SK-N-MC (cell line): ENCODE measurements at regions not wholly inside any gene's neighbourhood (a gene's known extent, or its start where the extent isn't known, plus 50 kb on each side); places are given as distances from the start of the nearest gene placed in this dataset.

ENCODE experiments used
- DNase-seq: peaks from one replicate; pipeline ENCODE4 v3.0.0-alpha.2; 2011; ENCODE audit warnings: low read depth, low spot score
- H3K27ac ChIP-seq: fragments of 200-600 bp; sonication (generic); 2 replicates; pipeline ENCODE4 v1.5.1; 2016; ENCODE audit warnings: mixed run types
- H3K36me3 ChIP-seq: fragments of 200-600 bp; sonication (generic); 2 replicates; pipeline ENCODE4 v1.6.1; 2017; ENCODE audit warnings: antibody characterized with exemption, low read length, mixed read lengths; ENCODE audit not compliant: insufficient read depth
- H3K4me3 ChIP-seq: fragments of 200-600 bp; sonication (generic); 2 replicates; pipeline ENCODE4 v1.5.1; 2016
- H3K9ac ChIP-seq: fragments of 200-600 bp; sonication (generic); 2 replicates; pipeline ENCODE4 v1.8.0; 2017; ENCODE audit warnings: mixed run types, mixed read lengths; ENCODE audit not compliant: insufficient read length
- H3K9me3 ChIP-seq: fragments of 200-600 bp; sonication (generic); 2 replicates; pipeline ENCODE4 v1.6.1; 2017; ENCODE audit warnings: low read depth, mild to moderate bottlenecking, antibody characterized with exemption, low read length, moderate library complexity, mixed read lengths
- EZH2 ChIP-seq: fragments of 200-600 bp; sonication (generic); IDR thresholded peaks from one replicate; pipeline ENCODE4 v1.6.1; 2017; ENCODE audit warnings: antibody characterized with exemption
- FOXP2 ChIP-seq: optimal IDR thresholded peaks from 2 replicates; pipeline ENCODE3; 2011; ENCODE audit warnings: mild to moderate bottlenecking, moderate library complexity; ENCODE audit not compliant: insufficient read depth; ENCODE audit errors: extremely low read length, control extremely low read depth
- POLR2AphosphoS5 ChIP-seq: IDR thresholded peaks from 2 replicates; pipeline ENCODE4 v1.6.1; 2012; ENCODE audit warnings: mild to moderate bottlenecking, low read depth, low read length, borderline replicate concordance

GRCh38 chr13:47610687-47611086 lies 390.4 kb downstream of the SUCLA2 start:
- DNase-seq, result no peak
- Histone ChIP-seq H3K9me3 (no peaks in the 10 kb centered on the region), H3K27ac (no peak overlapping the region), H3K4me3 (no peak overlapping the region), H3K36me3 (no peaks in the 10 kb centered on the region), H3K9ac (no peak overlapping the region)
- TF ChIP-seq FOXP2, result no peak
- TF ChIP-seq POLR2AphosphoS5, result no peak
- no peak for TF ChIP-seq EZH2

DNA sequence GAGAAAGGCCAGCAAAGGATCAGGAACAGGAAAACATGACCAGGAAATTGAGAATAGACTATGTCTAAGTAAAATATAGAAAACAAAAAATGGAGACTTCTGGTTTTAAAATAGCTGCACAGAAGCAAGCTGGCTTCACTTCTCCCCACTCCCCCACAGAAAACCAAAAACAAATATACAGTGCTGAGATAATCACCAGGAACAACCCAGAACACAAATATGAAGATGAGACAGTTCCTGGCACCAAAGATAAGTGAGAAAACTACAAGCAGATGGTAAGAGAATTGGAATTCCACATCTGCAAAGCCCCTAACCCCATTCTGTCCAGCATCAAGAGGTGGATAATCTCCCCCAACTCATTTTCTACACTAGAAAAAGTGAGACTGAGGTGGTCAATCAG lies 397.7 kb downstream of the SUCLA2 start:
- H3K27ac ChIP-seq, result no peak overlapping the region
- no peak for DNase-seq
- H3K9ac ChIP-seq, result no peak overlapping the region
- H3K36me3 ChIP-seq, result no peaks in the 10 kb centered on the region
- TF ChIP-seq EZH2 (no peak), FOXP2 (no peak)
- H3K4me3 ChIP-seq, result no peak overlapping the region
- H3K9me3 ChIP-seq, result no peaks in the 10 kb centered on the region

- H3K9me3 ChIP-seq, result no peaks in the 10 kb centered on the region
- no peak overlapping the region for H3K4me3 ChIP-seq
- DNase-seq, result no peak
- H3K36me3 ChIP-seq, result no peaks in the 10 kb centered on the region
- H3K9ac ChIP-seq, result no peak overlapping the region
- TF ChIP-seq POLR2AphosphoS5 (no peak), FOXP2 (no peak), EZH2 (no peak)
- H3K27ac ChIP-seq, result no peak overlapping the region
Observed at GRCh38 chr13:47598340-47598911, 402.6 kb downstream of the SUCLA2 start.

GRCh38 chr13:47594833-47595232 lies 406.2 kb downstream of the SUCLA2 start:
- Histone ChIP-seq H3K27ac (no peak overlapping the region), H3K9ac (no peak overlapping the region), H3K36me3 (no peaks in the 10 kb centered on the region), H3K9me3 (no peaks in the 10 kb centered on the region), H3K4me3 (no peak overlapping the region)
- TF ChIP-seq FOXP2 (no peak), POLR2AphosphoS5 (no peak), EZH2 (no peak)
- no peak for DNase-seq

- no peak overlapping the region for H3K9ac ChIP-seq
- H3K4me3 ChIP-seq, result no peak overlapping the region
- H3K27ac ChIP-seq, result no peak overlapping the region
- H3K36me3 ChIP-seq, result no peaks in the 10 kb centered on the region
- H3K9me3 ChIP-seq, result no peaks in the 10 kb centered on the region
- DNase-seq, result no peak
- no peak for TF ChIP-seq EZH2
- TF ChIP-seq POLR2AphosphoS5, result no peak
- no peak for TF ChIP-seq FOXP2
Observed at GRCh38 chr13:47592256-47592655, 408.8 kb downstream of the SUCLA2 start.

DNA sequence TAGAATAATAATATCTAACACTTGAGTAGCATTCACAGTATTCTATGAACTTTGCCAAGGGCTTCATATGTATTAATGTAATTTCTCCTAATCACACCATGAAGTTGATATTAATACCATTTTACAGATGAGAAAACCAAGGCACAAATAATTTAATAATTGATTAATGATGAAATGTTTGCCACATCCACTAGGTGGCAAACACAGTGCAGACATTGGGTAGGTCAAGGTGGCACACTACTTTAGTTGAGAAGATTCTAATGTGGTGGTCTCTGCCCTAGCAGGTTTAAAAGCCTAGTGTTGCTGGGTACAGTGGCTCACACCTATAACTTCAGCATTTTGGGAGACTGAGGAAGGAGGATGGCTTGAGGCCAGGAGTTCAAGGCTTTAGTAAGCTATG lies 412.4 kb downstream of the SUCLA2 start:
- no peaks in the 10 kb centered on the region for H3K9me3 ChIP-seq
- TF ChIP-seq EZH2, result no peak
- TF ChIP-seq FOXP2, result no peak
- no peak for TF ChIP-seq POLR2AphosphoS5
- no peak for DNase-seq

DNA sequence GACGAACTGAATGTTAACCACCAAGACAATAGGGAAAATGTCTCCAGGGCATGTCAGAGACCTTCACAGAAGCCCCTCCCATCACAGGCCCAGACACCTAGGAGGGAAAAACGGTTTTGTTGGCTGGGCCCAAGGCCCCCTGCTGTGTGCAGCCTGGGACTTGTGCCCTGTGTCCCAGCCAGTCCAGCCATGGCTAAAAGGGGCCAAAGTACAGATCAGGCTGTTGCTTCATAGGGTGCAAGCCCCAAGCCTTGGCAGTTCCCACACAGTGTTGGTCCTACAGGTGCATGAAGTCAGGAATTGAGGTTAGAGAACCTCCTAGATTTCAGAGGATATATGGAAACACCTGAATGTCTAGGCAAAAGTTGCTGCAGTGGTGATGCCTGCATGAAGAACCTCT lies 428.7 kb downstream of the SUCLA2 start:
- Histone ChIP-seq H3K9me3 (no peaks in the 10 kb centered on the region), H3K9ac (no peak overlapping the region), H3K4me3 (no peak overlapping the region), H3K27ac (no peak overlapping the region), H3K36me3 (no peaks in the 10 kb centered on the region)
- no peak for DNase-seq
- TF ChIP-seq FOXP2 (no peak), EZH2 (no peak), POLR2AphosphoS5 (no peak)

More for the DNA sequence above, 412.4 kb downstream of the SUCLA2 start:
- no peak overlapping the region for H3K4me3 ChIP-seq
- H3K9ac ChIP-seq, result no peak overlapping the region
- no peaks in the 10 kb centered on the region for H3K36me3 ChIP-seq
- H3K27ac ChIP-seq, result no peak overlapping the region

DNA sequence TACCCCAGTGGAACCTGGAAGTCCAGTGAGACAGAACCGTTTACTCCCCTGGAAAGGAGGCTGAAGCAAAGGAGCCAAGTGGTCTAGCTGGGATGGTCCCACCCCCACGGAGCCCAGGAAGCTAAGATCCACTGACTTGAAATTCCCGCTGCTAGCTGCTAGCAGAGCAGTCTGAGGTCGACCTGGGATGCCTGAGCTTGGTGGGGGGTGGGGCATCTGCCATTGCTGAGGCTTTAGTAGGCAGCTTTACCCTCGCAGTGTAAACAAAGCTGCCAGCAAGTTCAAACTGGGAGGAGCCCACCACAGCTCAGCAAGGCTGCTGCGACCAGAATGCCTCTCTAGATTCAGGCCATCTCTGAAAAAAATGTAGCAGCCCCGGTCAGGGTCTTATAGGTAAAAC lies 437.0 kb downstream of the SUCLA2 start:
- Histone ChIP-seq H3K4me3 (no peak overlapping the region), H3K27ac (no peak overlapping the region), H3K36me3 (no peaks in the 10 kb centered on the region), H3K9ac (no peak overlapping the region), H3K9me3 (no peaks in the 10 kb centered on the region)
- no peak for DNase-seq
- no peak for TF ChIP-seq POLR2AphosphoS5
- TF ChIP-seq FOXP2, result no peak
- TF ChIP-seq EZH2, result no peak

- TF ChIP-seq EZH2, result no peak
- no peak for TF ChIP-seq FOXP2
- TF ChIP-seq POLR2AphosphoS5, result no peak
- Histone ChIP-seq H3K9me3 (no peaks in the 10 kb centered on the region), H3K4me3 (no peak overlapping the region), H3K36me3 (no peaks in the 10 kb centered on the region), H3K9ac (no peak overlapping the region), H3K27ac (no peak overlapping the region)
- DNase-seq, result no peak
Observed at GRCh38 chr13:47556703-47557102, 444.4 kb downstream of the SUCLA2 start.
